ENCODE measurements at regions not wholly inside any gene's neighbourhood (a gene's known extent, or its start where the extent isn't known, plus 50 kb on each side); places are given as distances from the start of the nearest gene placed in this dataset.

DNA sequence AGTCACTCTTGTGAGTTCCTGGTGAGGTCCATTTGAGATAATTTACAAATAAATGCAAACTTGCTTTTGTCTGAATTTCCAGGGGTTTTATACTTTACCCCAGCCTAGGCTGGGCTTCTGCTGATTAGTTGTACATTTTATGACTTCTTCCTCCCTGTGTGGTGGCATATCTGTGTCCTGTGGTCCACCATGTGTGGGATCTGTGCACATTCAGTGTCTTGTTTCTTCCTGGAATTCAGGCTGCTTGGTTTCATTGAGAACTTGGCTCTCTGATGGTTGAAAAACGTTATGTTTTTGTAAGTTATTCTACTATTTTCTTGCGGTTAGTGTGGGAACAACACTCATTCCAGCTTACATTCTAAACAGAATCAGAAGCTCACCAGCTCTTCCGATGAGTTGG, 523.4 kb upstream of the PFKP start:
- TF ChIP-seq, protein P1, sequence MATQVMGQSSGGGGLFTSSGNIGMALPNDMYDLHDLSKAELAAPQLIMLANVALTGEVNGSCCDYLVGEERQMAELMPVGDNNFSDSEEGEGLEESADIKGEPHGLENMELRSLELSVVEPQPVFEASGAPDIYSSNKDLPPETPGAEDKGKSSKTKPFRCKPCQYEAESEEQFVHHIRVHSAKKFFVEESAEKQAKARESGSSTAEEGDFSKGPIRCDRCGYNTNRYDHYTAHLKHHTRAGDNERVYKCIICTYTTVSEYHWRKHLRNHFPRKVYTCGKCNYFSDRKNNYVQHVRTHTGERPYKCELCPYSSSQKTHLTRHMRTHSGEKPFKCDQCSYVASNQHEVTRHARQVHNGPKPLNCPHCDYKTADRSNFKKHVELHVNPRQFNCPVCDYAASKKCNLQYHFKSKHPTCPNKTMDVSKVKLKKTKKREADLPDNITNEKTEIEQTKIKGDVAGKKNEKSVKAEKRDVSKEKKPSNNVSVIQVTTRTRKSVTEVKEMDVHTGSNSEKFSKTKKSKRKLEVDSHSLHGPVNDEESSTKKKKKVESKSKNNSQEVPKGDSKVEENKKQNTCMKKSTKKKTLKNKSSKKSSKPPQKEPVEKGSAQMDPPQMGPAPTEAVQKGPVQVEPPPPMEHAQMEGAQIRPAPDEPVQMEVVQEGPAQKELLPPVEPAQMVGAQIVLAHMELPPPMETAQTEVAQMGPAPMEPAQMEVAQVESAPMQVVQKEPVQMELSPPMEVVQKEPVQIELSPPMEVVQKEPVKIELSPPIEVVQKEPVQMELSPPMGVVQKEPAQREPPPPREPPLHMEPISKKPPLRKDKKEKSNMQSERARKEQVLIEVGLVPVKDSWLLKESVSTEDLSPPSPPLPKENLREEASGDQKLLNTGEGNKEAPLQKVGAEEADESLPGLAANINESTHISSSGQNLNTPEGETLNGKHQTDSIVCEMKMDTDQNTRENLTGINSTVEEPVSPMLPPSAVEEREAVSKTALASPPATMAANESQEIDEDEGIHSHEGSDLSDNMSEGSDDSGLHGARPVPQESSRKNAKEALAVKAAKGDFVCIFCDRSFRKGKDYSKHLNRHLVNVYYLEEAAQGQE (IDR thresholded peaks at IDR 0.05), result no peak
- TF ChIP-seq HNF4A (conservative IDR thresholded peaks at IDR 0.05) (no peak), YY1 (IDR thresholded peaks at IDR 0.05) (no peak), TAF1 (conservative IDR thresholded peaks at IDR 0.05) (no peak), SP1 (IDR thresholded peaks at IDR 0.05) (no peak), HNF4G (IDR thresholded peaks at IDR 0.05) (no peak)
- TF ChIP-seq, protein P2, sequence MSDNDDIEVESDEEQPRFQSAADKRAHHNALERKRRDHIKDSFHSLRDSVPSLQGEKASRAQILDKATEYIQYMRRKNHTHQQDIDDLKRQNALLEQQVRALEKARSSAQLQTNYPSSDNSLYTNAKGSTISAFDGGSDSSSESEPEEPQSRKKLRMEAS (IDR thresholded peaks at IDR 0.05), result no peak
- TF ChIP-seq, protein P3, sequence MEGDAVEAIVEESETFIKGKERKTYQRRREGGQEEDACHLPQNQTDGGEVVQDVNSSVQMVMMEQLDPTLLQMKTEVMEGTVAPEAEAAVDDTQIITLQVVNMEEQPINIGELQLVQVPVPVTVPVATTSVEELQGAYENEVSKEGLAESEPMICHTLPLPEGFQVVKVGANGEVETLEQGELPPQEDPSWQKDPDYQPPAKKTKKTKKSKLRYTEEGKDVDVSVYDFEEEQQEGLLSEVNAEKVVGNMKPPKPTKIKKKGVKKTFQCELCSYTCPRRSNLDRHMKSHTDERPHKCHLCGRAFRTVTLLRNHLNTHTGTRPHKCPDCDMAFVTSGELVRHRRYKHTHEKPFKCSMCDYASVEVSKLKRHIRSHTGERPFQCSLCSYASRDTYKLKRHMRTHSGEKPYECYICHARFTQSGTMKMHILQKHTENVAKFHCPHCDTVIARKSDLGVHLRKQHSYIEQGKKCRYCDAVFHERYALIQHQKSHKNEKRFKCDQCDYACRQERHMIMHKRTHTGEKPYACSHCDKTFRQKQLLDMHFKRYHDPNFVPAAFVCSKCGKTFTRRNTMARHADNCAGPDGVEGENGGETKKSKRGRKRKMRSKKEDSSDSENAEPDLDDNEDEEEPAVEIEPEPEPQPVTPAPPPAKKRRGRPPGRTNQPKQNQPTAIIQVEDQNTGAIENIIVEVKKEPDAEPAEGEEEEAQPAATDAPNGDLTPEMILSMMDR (IDR thresholded peaks at IDR 0.05; ENCODE audit: low read depth, low read length, missing input control), result no peak
- Histone ChIP-seq H3K27ac (ENCODE audit: low read depth in 1 of 2, low read length in 2 of 2) (no peak overlapping the region), H3K9ac (ENCODE audit: low read depth in 1 of 2, low read length in 2 of 2) (no peak overlapping the region), H3K9me3 (ENCODE audit: control insufficient read depth in 4 of 4, low read length in 3 of 4) (no peaks in the 10 kb centered on the region), H3K36me3 (ENCODE audit: control insufficient read depth in 4 of 4, insufficient read depth in 3 of 4, low read depth in 1 of 4, low read length in 3 of 4) (no peaks in the 10 kb centered on the region), H3K27me3 (ENCODE audit: control insufficient read depth in 4 of 4, insufficient read depth in 4 of 4, low read length in 3 of 4) (no peaks in the 10 kb centered on the region), H3K4me3 (ENCODE audit: low read depth in 1 of 3, low read length in 3 of 3) (no peak overlapping the region), H3K4me1 (ENCODE audit: control insufficient read depth in 4 of 4, insufficient read depth in 4 of 4, low read length in 3 of 4) (no peaks in the 10 kb centered on the region)
- WGBS, result 76% methylated on average over 3 of the region's 3 CpGs
- DNase-seq (ENCODE audit: low spot score), result no peak

DNA sequence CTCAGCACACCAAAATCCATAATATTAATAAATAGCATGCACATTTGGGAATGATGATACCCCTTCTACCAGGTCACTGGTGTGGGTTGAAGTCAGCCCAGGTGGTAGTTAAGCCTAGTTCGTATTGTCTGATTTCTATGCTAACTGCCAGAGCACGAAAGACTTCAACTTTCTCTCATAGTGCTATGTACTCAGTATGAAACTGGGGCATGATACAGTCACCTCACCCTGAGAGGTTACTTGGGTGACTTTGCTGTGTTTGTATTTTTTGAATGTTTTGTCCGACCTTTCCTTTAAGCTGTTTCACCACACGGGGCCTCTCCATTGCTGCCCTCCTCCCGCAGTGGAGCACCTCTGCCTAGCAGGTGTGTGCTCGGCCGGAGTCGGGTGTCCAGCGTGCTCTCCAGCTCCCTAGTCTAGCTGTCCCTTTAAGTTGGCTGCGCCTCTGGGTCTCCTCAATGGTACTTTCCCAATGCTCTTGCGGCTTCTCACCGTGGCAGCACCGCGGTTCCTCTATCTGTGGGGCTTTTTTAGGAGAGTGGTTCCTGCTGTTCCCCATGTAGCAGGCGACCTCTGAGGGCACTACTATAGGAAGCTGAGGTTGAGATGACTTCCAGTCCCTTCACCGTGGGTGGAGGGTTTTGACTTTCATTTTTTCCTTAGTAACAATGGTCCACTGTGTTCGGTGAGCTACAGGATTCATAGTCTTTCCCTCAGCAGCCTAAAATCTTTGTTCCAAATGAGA, 524.0 kb upstream of the PFKP start:
- Histone ChIP-seq H3K4me1 (ENCODE audit: control insufficient read depth in 4 of 4, insufficient read depth in 4 of 4, low read length in 3 of 4) (no peaks in the 10 kb centered on the region), H3K9me3 (ENCODE audit: control insufficient read depth in 4 of 4, low read length in 3 of 4) (no peaks in the 10 kb centered on the region), H3K9ac (ENCODE audit: low read depth in 1 of 2, low read length in 2 of 2) (no peak overlapping the region), H3K27me3 (ENCODE audit: control insufficient read depth in 4 of 4, insufficient read depth in 4 of 4, low read length in 3 of 4) (no peaks in the 10 kb centered on the region), H3K27ac (ENCODE audit: low read depth in 1 of 2, low read length in 2 of 2) (no peak overlapping the region), H3K36me3 (ENCODE audit: control insufficient read depth in 4 of 4, insufficient read depth in 3 of 4, low read depth in 1 of 4, low read length in 3 of 4) (no peaks in the 10 kb centered on the region), H3K4me3 (ENCODE audit: low read depth in 1 of 3, low read length in 3 of 3) (no peak overlapping the region)
- TF ChIP-seq, protein P1 (IDR thresholded peaks at IDR 0.05), result no peak
- no peak for TF ChIP-seq FOXA2 (IDR thresholded peaks at IDR 0.05)
- 79% methylated on average over 17 of the region's 17 CpGs for WGBS
- no peak for DNase-seq (ENCODE audit: low spot score)
